T-helper 22 cell (primary cell): ENCODE measurements at regions not wholly inside any gene's neighbourhood (a gene's known extent, or its start where the extent isn't known, plus 50 kb on each side); places are given as distances from the start of the nearest gene placed in this dataset.

ENCODE experiments used
- DNase-seq: peaks from one replicate; pipeline ENCODE4 v3.0.0-alpha.2; 2020; ENCODE audit warnings: low read depth

DNA sequence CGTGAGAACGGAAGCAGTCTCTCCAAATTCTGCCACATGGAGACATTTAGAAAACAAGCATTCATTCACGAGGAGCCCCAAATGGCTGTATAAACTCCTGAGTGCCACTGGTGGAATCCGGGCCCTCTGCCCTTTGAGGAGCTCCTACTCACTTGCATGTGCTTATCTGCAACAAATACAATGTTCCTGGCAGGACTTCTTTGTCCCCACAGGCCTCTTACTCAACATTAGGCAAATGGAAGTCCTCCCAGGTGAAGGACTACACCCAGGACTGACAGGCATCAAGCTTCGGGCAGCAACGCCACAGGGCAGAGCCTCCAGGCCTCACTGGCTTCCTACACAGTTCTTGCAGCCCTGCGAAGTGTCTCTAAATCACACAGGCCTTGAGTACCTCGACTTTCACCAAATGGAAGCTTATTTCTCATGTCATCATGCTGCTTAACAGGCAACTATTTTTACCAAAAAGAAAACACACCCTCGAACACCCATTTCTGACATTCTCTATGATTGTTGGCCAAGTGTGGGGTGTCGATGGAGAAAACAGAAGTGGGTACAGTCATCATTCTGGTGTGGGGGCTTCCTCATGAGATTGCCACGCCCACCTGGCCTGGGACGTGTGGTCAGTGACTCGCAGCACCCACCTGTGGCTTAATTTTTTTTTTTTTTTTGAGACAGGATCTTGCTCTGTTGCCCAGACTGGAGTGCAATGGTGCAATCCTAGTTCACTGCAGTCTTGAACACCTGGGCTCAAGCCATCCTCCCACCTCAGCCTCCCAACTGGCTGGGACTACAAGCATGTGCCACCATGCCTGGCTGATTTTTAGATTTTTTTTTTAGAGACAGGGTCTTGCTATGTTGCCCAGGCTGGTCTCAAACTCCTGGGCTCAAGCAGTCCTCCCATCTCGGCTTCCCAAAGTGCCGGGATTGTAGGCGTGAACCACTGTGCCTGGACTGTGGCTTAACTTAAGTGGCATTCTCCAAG, 186.8 kb upstream of the GLI2 start:
- no peak for DNase-seq

GRCh38 chr2:120549841-120550240, 185.8 kb upstream of the GLI2 start:
- no peak for DNase-seq

- no peak for DNase-seq
Measured at GRCh38 chr2:120550282-120550681, 185.4 kb upstream of the GLI2 start.

DNA sequence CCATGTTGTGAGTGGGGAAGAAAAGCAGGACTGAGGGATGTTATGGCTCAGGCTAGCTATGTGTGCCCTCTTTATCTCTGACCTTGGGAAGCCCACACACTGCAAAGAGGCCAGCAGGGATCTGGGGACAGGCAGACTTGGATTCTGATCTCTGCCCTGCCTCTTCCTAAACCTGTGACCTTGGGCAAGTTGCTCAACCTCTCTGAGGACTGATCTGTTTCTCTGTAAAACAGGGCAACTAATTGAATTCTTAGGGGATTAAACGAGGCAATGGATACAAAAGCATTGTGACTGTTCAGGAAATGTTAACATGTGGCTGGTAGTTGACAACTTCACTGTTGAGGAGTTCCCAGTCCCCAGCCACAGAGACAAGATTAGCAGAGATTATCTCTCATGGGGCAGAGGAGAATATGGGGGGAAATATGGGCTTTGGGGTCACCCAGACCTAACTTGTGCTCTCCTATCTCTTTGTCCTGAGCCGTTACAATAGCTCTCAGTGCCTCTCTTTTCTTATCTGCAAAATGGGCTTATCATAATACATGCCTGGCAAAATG, 184.7 kb upstream of the GLI2 start:
- no peak for DNase-seq

GRCh38 chr2:120551522-120551921, 184.1 kb upstream of the GLI2 start:
- no peak for DNase-seq

- no peak for DNase-seq
Measured at GRCh38 chr2:120552079-120552478, 183.6 kb upstream of the GLI2 start.

- no peak for DNase-seq
Measured at GRCh38 chr2:120552800-120553481, 182.7 kb upstream of the GLI2 start.

GRCh38 chr2:120554625-120555032, 181.0 kb upstream of the GLI2 start:
- no peak for DNase-seq

DNA sequence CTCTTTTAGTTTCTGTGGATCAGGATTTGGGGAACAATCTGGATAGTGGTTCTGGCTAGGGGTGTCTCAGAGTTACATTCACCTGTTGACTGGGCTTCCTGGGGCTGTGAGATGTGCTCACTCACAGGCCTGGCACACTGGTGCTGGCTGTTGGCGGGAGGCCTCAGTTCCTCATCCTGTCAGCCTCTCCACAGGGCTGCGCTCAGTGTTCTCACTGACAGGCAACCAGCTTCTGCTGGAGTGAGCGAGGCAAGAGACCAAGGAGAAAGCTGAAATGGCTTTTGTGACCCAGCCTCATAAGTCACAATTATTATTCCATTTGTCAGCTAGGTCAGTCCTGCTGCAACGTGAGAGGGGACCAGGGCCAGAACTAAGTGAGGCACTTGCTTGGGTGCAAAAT, 180.6 kb upstream of the GLI2 start:
- no peak for DNase-seq

GRCh38 chr2:120556911-120557310, 178.8 kb upstream of the GLI2 start:
- DNase-seq: no peak

- no peak for DNase-seq
Measured at GRCh38 chr2:120558847-120559246, 176.8 kb upstream of the GLI2 start.

GRCh38 chr2:120559401-120559800, 176.3 kb upstream of the GLI2 start:
- no peak for DNase-seq

DNA sequence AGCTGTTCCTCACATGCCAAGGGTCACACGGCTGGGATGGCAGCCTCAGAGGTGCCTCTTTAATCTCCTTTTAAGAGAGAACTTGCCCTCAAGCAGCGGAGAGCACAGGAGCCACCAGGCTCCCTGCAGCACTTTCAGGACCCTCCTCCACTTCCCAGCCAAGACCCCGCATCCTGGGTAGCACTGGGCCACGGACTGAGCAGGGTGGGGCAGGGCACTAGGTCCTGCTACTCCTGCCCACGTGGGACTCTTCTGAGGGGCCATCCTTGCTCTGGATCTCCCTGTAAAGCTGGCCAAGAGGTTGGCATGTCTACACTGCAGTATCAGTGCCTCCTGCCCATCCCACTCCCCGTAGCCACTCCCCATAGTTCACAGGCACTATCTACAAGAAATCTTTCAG, 175.3 kb upstream of the GLI2 start:
- no peak for DNase-seq

GRCh38 chr2:120561379-120562035, 174.2 kb upstream of the GLI2 start:
- no peak for DNase-seq

DNA sequence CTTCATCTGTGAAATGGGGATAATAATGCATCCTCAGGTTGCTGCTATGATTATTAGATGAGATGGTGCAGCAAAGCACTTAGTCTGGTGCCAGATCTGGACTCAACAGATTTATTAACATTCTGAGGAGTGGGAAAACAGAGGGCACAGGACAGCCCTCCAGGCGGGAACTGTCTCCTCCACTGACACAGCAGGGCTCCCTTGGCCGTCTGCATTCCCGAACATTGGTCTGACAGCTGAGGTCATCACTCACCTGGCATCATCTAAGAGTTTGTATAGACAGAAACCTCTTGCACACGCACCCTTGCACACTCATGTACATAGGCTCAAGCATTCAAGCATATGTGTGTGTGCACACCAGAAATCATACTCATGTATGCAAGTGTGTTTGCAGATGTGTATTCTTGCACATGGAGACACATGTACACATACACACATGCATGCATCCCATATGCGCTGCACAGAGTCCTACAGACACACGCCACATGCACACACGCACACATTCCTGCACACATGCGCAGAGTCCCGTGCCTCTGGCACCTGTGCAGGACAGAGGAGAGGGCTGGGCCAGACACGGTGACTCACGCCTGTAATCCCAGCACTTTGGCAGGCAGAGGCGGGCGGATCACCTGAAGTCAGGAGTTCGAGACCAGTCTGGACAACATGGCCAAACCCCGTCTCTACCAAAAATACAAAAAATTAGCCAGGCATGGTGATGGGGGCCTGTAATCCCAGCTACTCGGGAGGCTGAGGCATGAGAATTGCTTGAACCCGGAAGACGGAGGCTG, 173.3 kb upstream of the GLI2 start:
- no peak for DNase-seq

GRCh38 chr2:120563616-120564015, 172.1 kb upstream of the GLI2 start:
- no peak for DNase-seq

DNA sequence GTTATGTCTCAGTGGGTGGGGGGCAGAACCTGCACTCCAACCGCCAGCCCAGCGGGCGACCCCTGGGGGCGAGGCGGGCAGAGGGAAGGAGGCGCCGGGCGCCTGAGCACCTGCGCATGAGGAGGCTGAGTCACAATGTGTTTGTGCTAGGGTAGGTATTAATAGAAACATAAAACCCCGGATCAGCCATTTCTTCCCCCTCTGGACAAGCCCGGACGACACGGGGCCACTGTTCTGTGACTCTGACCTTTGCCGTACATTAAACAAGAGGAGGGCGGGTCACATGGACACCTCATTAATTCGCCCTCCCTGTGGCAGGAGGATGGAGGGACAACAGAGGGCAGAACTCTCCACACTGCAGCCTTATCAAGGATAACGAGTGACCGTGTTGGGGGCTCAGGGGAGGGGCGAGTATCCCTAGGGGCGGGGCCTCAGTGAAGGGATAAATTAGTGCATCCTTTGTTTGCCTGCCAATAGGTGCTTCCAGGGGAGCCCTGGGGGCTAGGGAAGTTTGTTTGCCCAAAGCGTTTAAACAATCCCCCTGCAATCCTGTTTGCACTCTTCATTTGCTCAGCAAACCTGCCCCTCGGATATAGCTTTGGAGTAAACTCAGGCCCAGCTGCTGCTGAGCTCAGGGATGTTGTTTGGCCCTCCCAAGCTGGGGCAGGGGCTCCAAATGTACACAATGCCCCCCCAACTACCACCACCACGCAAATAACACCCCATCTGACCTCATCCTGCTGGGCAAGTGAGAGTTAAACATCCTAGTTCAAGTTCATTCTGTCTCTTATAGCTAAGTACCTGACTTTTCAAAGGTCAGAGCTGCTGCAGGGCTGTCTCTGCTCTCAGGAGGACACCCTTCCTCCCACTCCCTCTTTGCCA, 171.2 kb upstream of the GLI2 start:
- no peak for DNase-seq

- no peak for DNase-seq
Measured at GRCh38 chr2:120565095-120565460, 170.6 kb upstream of the GLI2 start.

DNA sequence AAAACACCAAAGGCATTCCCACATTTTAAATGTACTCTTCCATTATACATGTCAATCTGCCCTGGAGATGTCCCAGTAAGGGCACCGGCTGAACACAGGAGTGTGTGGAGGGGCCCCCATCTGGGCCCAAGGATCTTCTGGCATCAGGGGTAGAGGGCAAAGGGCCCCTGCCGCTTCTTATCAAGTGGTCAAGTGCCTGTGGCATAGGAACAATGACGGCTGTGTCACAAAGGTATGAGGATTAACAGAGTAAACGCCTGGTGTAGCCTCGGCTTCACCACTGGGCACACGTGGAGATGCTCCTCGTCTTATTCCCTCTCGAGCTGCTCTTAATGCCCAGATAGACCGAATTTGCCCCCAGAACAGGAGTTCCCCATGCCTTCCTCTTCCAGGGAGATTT, 169.7 kb upstream of the GLI2 start:
- DNase-seq: no peak

GRCh38 chr2:120566331-120567035, 169.2 kb upstream of the GLI2 start:
- no peak for DNase-seq
